RWPE2 (cell line): ENCODE measurements at regions not wholly inside any gene's neighbourhood (a gene's known extent, or its start where the extent isn't known, plus 50 kb on each side); places are given as distances from the start of the nearest gene placed in this dataset.

ENCODE experiments used
- ATAC-seq: fragments of 200-7000 bp; cut with Tn5 transposase; 3 replicates; pipeline ENCODE4 v1.9.1; 2021; ENCODE audit warnings: low read depth
- DNase-seq: peaks from one replicate; pipeline ENCODE4 v3.0.0-alpha.2; 2020; ENCODE audit warnings: low spot score
- H3K27ac ChIP-seq: fragments of 450-650 bp; 2 replicates; pipeline ENCODE4 v1.5.1; 2017; ENCODE audit warnings: mild to moderate bottlenecking; ENCODE audit not compliant: poor library complexity, severe bottlenecking
- H3K27me3 ChIP-seq: fragments of 250-450 bp; sonication (Bioruptor Pico); 2 replicates; pipeline ENCODE4 v1.5.1; 2021; ENCODE audit warnings: mild to moderate bottlenecking, moderate library complexity; ENCODE audit not compliant: insufficient read depth, poor library complexity, severe bottlenecking
- H3K36me3 ChIP-seq: fragments of 250-450 bp; sonication (Bioruptor Pico); 2 replicates; pipeline ENCODE4 v1.5.1; 2020; ENCODE audit warnings: low read depth, mild to moderate bottlenecking, moderate library complexity
- H3K4me1 ChIP-seq: fragments of 250-450 bp; sonication (Bioruptor Pico); 2 replicates; pipeline ENCODE4 v1.5.1; 2021; ENCODE audit warnings: mild to moderate bottlenecking, moderate library complexity; ENCODE audit not compliant: insufficient read depth, poor library complexity, severe bottlenecking
- H3K4me3 ChIP-seq: fragments of 250-450 bp; sonication (Bioruptor Pico); 2 replicates; pipeline ENCODE4 v1.5.1; 2021; ENCODE audit warnings: mild to moderate bottlenecking, moderate library complexity; ENCODE audit not compliant: severe bottlenecking
- H3K9me3 ChIP-seq: fragments of 250-450 bp; sonication (Bioruptor Pico); 2 replicates; pipeline ENCODE4 v1.5.1; 2021; ENCODE audit warnings: mild to moderate bottlenecking, moderate library complexity; ENCODE audit not compliant: severe bottlenecking
- CTCF ChIP-seq: fragments of 450-650 bp; IDR thresholded peaks from one replicate; pipeline ENCODE4 v1.5.1; 2017; ENCODE audit warnings: mild to moderate bottlenecking, moderate library complexity; ENCODE audit not compliant: poor library complexity, severe bottlenecking

- DNase-seq: no peak
These were observed 128.6 kb upstream of the SPATA12 start for GRCh38 chr3:56931836-56932235.

GRCh38 chr3:56930706-56931105 is 129.0 kb upstream of the ARHGEF3 start:
- no peak for TF ChIP-seq CTCF
- peak overlapping the region; percentile 55 for H3K27ac ChIP-seq
- ATAC-seq: peak; percentile 85
- peaks cover 13% of the 10 kb centered on the region for H3K4me1 ChIP-seq
- no peaks in the 10 kb centered on the region for H3K36me3 ChIP-seq
- DNase-seq: no peak
- no peaks in the 10 kb centered on the region for H3K9me3 ChIP-seq
- no peaks in the 10 kb centered on the region for H3K27me3 ChIP-seq
- no peak overlapping the region for H3K4me3 ChIP-seq

More at GRCh38 chr3:56931836-56932235, 128.6 kb upstream of the SPATA12 start:
- Histone ChIP-seq H3K27me3 (no peaks in the 10 kb centered on the region), H3K4me3 (no peak overlapping the region), H3K27ac (peak overlapping the region; percentile 55), H3K4me1 (peaks cover 13% of the 10 kb centered on the region), H3K9me3 (no peaks in the 10 kb centered on the region), H3K36me3 (no peaks in the 10 kb centered on the region)
- TF ChIP-seq CTCF: no peak
- no peak for ATAC-seq

GRCh38 chr3:56929809-56930615 is 128.3 kb upstream of the ARHGEF3 start:
- H3K4me1 ChIP-seq: peaks cover 13% of the 10 kb centered on the region
- DNase-seq (no peak), ATAC-seq (no peak)
- H3K36me3 ChIP-seq: no peaks in the 10 kb centered on the region
- no peak for TF ChIP-seq CTCF
- H3K27ac ChIP-seq: peak overlapping the region; percentile 55
- no peaks in the 10 kb centered on the region for H3K27me3 ChIP-seq
- H3K4me3 ChIP-seq: no peak overlapping the region
- H3K9me3 ChIP-seq: no peaks in the 10 kb centered on the region

GRCh38 chr3:56928379-56929068 is 126.8 kb upstream of the ARHGEF3 start:
- ATAC-seq (peak; percentile 17; the same call in 1 of the 3 replicates), DNase-seq (no peak)
- no peak overlapping the region for H3K4me3 ChIP-seq
- no peaks in the 10 kb centered on the region for H3K9me3 ChIP-seq
- no peaks in the 10 kb centered on the region for H3K27me3 ChIP-seq
- H3K4me1 ChIP-seq: peaks cover 21% of the 10 kb centered on the region
- no peak overlapping the region for H3K27ac ChIP-seq
- no peaks in the 10 kb centered on the region for H3K36me3 ChIP-seq
- TF ChIP-seq CTCF: no peak
